ENCODE measurements at regions not wholly inside any gene's neighbourhood (a gene's known extent, or its start where the extent isn't known, plus 50 kb on each side); places are given as distances from the start of the nearest gene placed in this dataset.
"Not testable (repeated sequence)": the region's sequence is repeated elsewhere in the genome, so short reads cannot be mapped to it uniquely, and the experiment has no call there.

DNA sequence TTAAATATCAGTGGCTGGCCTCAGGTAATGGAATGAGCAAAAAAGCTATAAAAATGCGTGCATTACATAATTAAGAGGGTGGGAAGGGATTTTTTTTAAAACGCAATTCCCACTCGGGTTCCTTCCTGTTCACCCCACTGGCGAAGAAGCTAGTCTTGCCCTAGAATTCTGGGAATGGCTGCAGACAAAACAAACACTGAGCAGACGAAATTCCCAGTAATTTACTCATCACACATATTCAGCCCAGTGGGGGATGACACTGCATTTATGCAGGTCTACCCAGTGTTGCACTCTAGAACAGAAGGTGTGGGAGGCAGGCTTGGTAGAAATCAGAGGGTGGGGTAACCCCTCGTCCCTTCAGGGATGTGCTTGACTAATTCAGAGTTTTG, 2695.0 kb upstream of the DEFB115 start:
- Histone ChIP-seq H3K36me3 (replicated peaks) (no peaks in the 10 kb centered on the region), H3K27me3 (ENCODE audit: low read depth) (no peaks in the 10 kb centered on the region), H3K4me1 (no peaks in the 10 kb centered on the region), H3K4me3 (no peak overlapping the region), H3K9me3 (no peaks in the 10 kb centered on the region)
- in situ Hi-C loops (cut with MboI; ENCODE audit: low sequenced_read_pairs), result no loop called here
- DNase-seq (ENCODE audit: low spot score in 2 of 2), result no peak

GRCh38 chr20:28562899-28563521, 2694.5 kb upstream of the DEFB115 start:
- H3K4me3 ChIP-seq; H3K36me3 ChIP-seq (replicated peaks); DNase-seq (ENCODE audit: low spot score in 2 of 2); H3K27me3 ChIP-seq (ENCODE audit: low read depth); in situ Hi-C loops (cut with MboI; ENCODE audit: low sequenced_read_pairs); H3K9me3 ChIP-seq; H3K4me1 ChIP-seq: not testable (repeated sequence)

- H3K27me3 ChIP-seq (ENCODE audit: low read depth); H3K36me3 ChIP-seq (replicated peaks); H3K4me3 ChIP-seq; in situ Hi-C loops (cut with MboI; ENCODE audit: low sequenced_read_pairs); H3K9me3 ChIP-seq; DNase-seq (ENCODE audit: low spot score in 2 of 2); H3K4me1 ChIP-seq: not testable (repeated sequence)
Observed at GRCh38 chr20:28564024-28564423, 2693.4 kb upstream of the DEFB115 start.

GRCh38 chr20:28564688-28565463, 2692.6 kb upstream of the DEFB115 start:
- DNase-seq (ENCODE audit: low spot score in 2 of 2); H3K36me3 ChIP-seq (replicated peaks); H3K27me3 ChIP-seq (ENCODE audit: low read depth); H3K9me3 ChIP-seq; H3K4me3 ChIP-seq; in situ Hi-C loops (cut with MboI; ENCODE audit: low sequenced_read_pairs); H3K4me1 ChIP-seq: not testable (repeated sequence)

DNA sequence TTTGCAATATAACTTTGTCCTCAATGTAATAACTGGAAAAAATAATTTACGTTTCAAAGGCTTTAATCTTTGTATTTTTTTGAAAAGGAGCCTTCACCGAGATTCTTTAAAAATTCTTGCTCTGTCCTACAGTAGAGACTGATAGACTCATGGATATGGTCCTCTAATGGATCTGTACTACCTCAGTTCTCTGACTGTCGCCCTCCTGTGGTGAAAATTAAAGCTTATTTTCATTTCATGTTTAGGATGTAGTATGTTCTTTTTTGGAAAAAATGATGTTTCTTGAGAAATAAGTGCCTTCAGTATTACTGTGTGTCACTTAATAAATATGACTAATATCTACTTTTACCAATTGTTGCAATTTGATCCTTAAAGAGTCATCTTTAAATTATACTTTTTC, 2681.5 kb upstream of the DEFB115 start:
- H3K4me3 ChIP-seq; in situ Hi-C loops (cut with MboI; ENCODE audit: low sequenced_read_pairs); H3K9me3 ChIP-seq; H3K27me3 ChIP-seq (ENCODE audit: low read depth); H3K36me3 ChIP-seq (replicated peaks); H3K4me1 ChIP-seq: not testable (repeated sequence)
- peak; percentile 7 to 37 for DNase-seq (ENCODE audit: low spot score in 2 of 2)

DNA sequence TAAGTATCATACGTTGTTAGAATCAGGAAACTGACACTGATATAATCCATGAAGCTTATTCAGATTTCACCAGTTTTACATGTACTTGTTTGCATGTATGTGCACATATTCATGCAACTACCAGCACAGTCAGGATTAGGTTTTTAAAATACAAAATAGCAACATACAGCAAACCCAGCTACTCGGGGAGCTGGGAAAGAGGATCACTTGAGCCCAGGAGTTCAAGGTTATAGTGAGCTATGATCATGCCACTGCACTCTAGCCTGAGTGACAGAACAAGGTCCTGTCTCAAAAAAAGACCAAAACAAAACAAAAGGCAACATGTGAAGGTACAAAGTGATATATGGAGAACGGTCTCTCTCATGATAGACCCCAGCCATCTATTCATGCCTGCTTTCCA, 2665.8 kb upstream of the DEFB115 start:
- H3K4me3 ChIP-seq; in situ Hi-C loops (cut with MboI; ENCODE audit: low sequenced_read_pairs): not testable (repeated sequence)

GRCh38 chr20:28593383-28593782, 2664.1 kb upstream of the DEFB115 start:
- in situ Hi-C loops (cut with MboI; ENCODE audit: low sequenced_read_pairs); H3K9me3 ChIP-seq; DNase-seq (ENCODE audit: low spot score in 2 of 2); H3K4me3 ChIP-seq; H3K36me3 ChIP-seq (replicated peaks); H3K27me3 ChIP-seq (ENCODE audit: low read depth); H3K4me1 ChIP-seq: not testable (repeated sequence)

More for the DNA sequence above, 2665.8 kb upstream of the DEFB115 start:
- H3K36me3 ChIP-seq (replicated peaks); H3K27me3 ChIP-seq (ENCODE audit: low read depth); DNase-seq (ENCODE audit: low spot score in 2 of 2); H3K9me3 ChIP-seq; H3K4me1 ChIP-seq: not testable (repeated sequence)

DNA sequence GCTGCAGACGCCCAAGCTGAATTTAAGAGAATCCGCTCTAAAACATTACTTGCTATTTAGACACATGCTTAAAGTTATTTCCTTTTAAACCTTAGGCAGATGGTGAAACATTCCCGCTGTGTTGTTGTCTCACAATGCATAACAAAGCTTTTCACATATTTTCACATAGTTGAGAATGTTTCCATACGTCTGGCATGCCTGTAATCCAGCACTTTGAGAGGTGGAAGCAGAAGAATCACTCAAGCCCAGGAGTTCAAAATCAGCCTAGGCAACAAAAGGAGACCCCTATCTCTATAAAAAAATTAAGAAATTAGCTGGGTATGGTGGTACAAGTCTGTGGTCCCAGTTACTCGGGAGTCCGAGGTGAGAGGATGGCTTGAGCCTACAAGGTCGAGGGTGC, 2663.0 kb upstream of the DEFB115 start:
- H3K27me3 ChIP-seq (ENCODE audit: low read depth); H3K4me1 ChIP-seq; H3K9me3 ChIP-seq; H3K36me3 ChIP-seq (replicated peaks); H3K4me3 ChIP-seq; in situ Hi-C loops (cut with MboI; ENCODE audit: low sequenced_read_pairs): not testable (repeated sequence)
- DNase-seq (ENCODE audit: low spot score in 2 of 2), result peak in 1 of 2 experiments; percentile 9

DNA sequence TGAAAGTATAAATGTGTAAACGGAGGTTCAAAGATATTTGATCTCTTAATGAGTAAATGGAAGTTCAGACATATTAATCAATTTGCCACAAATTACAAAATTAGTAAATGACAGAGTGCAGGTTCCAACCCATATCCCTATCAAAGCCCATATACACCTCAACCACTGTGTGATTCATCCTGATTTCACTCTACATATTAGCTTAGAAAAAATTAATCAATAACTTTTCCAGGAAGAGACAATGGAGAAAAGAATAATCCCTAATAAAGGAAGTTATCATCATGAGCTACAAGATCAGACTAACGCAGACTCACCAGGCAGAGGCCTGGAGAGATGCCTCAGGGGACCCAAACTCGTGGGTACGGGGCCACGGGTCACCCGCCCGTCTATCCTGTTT, 2655.5 kb upstream of the DEFB115 start:
- in situ Hi-C loops (cut with MboI; ENCODE audit: low sequenced_read_pairs); H3K9me3 ChIP-seq; H3K27me3 ChIP-seq (ENCODE audit: low read depth); DNase-seq (ENCODE audit: low spot score in 2 of 2); H3K4me1 ChIP-seq; H3K36me3 ChIP-seq (replicated peaks): not testable (repeated sequence)
- peak overlapping the region; percentile 60 for H3K4me3 ChIP-seq

DNA sequence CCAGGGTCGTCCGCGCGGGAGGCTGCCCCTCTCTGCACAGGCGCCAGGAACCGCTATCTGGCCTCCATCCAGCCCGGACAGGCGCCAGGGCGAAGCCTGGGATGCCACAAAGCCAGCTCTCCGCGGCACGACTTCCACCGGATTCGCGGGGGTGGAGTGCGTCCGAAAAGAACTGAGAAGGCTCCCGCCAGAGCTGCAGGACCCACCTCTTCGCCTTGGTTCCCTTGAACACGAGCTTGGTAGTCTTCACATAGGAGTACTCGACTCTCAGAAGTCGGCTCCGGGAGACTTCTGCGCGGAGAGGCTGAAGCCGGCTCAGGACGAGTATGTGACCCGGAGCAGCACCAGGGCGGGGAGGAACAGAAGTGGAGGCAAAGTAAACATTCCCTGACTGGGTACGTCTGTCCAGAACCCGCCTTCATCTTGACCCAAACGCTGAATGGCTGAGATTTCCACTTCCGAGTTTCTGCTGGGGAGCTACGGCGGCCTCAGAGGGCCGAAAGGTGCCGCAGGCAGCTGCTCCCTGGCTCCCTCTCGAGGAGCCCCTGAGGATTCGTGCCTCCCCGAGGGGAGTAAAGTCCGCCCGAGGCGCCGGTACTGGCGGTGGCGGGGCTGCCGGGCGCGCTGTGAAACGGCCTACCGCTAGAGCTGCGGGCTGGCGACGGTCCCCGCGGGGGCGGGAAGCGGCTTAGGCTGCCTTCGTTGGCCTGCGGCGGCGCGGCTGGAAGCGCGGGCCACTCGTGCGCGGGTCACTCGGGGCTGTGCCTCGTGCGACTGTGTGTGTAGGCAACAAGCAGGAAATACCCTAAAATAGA, 2654.9 kb upstream of the DEFB115 start:
- DNase-seq (ENCODE audit: low spot score in 2 of 2), result peak; percentile 79 to 87
- H3K27me3 ChIP-seq (ENCODE audit: low read depth); H3K4me1 ChIP-seq; in situ Hi-C loops (cut with MboI; ENCODE audit: low sequenced_read_pairs); H3K36me3 ChIP-seq (replicated peaks); H3K9me3 ChIP-seq: not testable (repeated sequence)
- peak overlapping the region; percentile 60 for H3K4me3 ChIP-seq

DNA sequence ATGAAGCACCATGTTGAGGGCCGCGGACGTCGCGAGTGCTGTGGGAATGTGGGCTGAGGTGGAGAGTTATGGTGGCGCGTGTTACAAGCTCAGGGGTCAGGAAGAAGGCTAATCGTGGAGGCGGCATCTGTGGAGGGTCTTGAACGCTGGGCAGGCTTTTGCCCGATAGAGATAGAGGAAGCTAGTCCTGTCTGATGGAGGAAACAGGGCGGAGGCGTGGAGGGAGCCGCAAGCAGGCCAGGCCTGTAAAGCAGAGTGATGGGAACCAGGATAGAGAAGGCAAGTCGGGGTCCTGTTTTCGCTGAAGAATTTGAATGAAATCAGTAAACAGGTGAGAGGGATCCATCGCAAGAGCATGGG, 2654.3 kb upstream of the DEFB115 start:
- H3K36me3 ChIP-seq (replicated peaks); H3K27me3 ChIP-seq (ENCODE audit: low read depth); H3K4me1 ChIP-seq; DNase-seq (ENCODE audit: low spot score in 2 of 2); H3K9me3 ChIP-seq; in situ Hi-C loops (cut with MboI; ENCODE audit: low sequenced_read_pairs): not testable (repeated sequence)
- H3K4me3 ChIP-seq, result peak overlapping the region; percentile 60; the same call in 1 of the 2 replicates

DNA sequence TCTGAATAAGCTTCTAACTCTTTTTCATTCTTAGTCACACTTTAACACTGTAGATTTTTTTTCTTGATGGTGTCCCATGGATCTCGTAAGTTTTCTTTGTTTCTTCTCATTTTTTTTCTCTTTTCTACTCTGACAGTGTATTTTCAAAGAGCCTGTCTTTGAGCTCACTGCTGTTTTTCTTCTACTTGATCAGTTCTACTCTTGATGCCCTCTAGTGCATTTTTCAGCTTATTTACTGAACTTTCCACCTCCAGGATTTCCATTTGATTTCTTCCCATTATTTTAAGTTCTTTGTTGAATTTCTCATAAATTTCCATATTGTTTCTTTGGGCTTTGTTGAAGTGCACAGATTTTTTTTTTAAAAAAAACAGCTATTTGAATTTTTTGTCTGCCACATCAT, 2641.1 kb upstream of the DEFB115 start:
- no peaks in the 10 kb centered on the region for H3K9me3 ChIP-seq
- in situ Hi-C loops (cut with MboI; ENCODE audit: low sequenced_read_pairs), result no loop called here
- no peak for DNase-seq (ENCODE audit: low spot score in 2 of 2)

GRCh38 chr20:28619956-28620651, 2637.4 kb upstream of the DEFB115 start:
- H3K4me3 ChIP-seq; H3K9me3 ChIP-seq; H3K27me3 ChIP-seq (ENCODE audit: low read depth); DNase-seq (ENCODE audit: low spot score in 2 of 2); H3K36me3 ChIP-seq (replicated peaks); H3K4me1 ChIP-seq; in situ Hi-C loops (cut with MboI; ENCODE audit: low sequenced_read_pairs): not testable (repeated sequence)

More for the DNA sequence above, 2641.1 kb upstream of the DEFB115 start:
- H3K27me3 ChIP-seq (ENCODE audit: low read depth), result no peaks in the 10 kb centered on the region
- H3K4me3 ChIP-seq, result no peak overlapping the region
- H3K4me1 ChIP-seq, result no peaks in the 10 kb centered on the region
- H3K36me3 ChIP-seq (replicated peaks), result no peaks in the 10 kb centered on the region

GRCh38 chr20:28625112-28625511, 2632.4 kb upstream of the DEFB115 start:
- H3K4me3 ChIP-seq; DNase-seq (ENCODE audit: low spot score in 2 of 2); H3K4me1 ChIP-seq; H3K27me3 ChIP-seq (ENCODE audit: low read depth); H3K9me3 ChIP-seq; H3K36me3 ChIP-seq (replicated peaks); in situ Hi-C loops (cut with MboI; ENCODE audit: low sequenced_read_pairs): not testable (repeated sequence)

Measured in HAP-1 (cell line).